PC-9 (cell line): ENCODE measurements at regions not wholly inside any gene's neighbourhood (a gene's known extent, or its start where the extent isn't known, plus 50 kb on each side); places are given as distances from the start of the nearest gene placed in this dataset.
"Not testable (repeated sequence)": the region's sequence is repeated elsewhere in the genome, so short reads cannot be mapped to it uniquely, and the experiment has no call there.

ENCODE experiments used
- BruUV-seq: library from RNA; stranded (reverse); fragments of 400-500 nt; replicated peaks from 2 replicates; lab custom pipeline; 2021; lab: Mats Ljungman, UMichigan
- CTCF ChIA-PET: fragments of 300-600 bp; sonication (Branson Sonifier 250); formaldehyde crosslinking; loops from one replicate; lab custom pipeline; 2022; ENCODE audit warnings: antibody characterized with exemption; lab: Charles Lee
- POLR2A ChIA-PET: fragments of 300-600 bp; sonication (Branson Sonifier 250); formaldehyde crosslinking; loops from one replicate; lab custom pipeline; 2022; ENCODE audit warnings: antibody characterized with exemption; ENCODE audit not compliant: unreplicated experiment; lab: Charles Lee
- DNase-seq, 2 experiments: peaks; one replicate each; pipeline versions ENCODE4 v3.0.0 to v3.0.0-alpha.2; 2015 to 2022; ENCODE audit warnings: mixed read lengths in 1 of 2
- H2AFZ ChIP-seq: fragments of 200-600 bp; sonication (generic); 2 replicates; pipeline ENCODE4 v1.8.1; 2017; ENCODE audit warnings: antibody characterized with exemption
- H3F3A ChIP-seq: fragments of 200-600 bp; sonication (generic); 2 replicates; pipeline ENCODE4 v1.8.1; 2017; ENCODE audit warnings: antibody characterized with exemption, mild to moderate bottlenecking, low read depth; ENCODE audit not compliant: insufficient read depth
- H3K27ac ChIP-seq: fragments of 200-600 bp; sonication (generic); 2 replicates; pipeline ENCODE4 v1.6.1; 2016; ENCODE audit warnings: mixed run types
- H3K27me3 ChIP-seq: fragments of 200-600 bp; sonication (generic); 2 replicates; pipeline ENCODE4 v1.6.1; 2016; ENCODE audit warnings: low read depth, mixed run types; ENCODE audit not compliant: insufficient read depth
- H3K36me3 ChIP-seq: fragments of 200-600 bp; sonication (generic); 2 replicates; pipeline ENCODE4 v1.6.1; 2016; ENCODE audit warnings: low read depth, mixed run types
- H3K4me1 ChIP-seq: fragments of 200-600 bp; sonication (generic); replicated peaks from 2 replicates; pipeline ENCODE4 v1.6.1; 2016; ENCODE audit warnings: mixed run types; ENCODE audit not compliant: insufficient read depth
- H3K4me2 ChIP-seq: fragments of 200-600 bp; sonication (generic); 2 replicates; pipeline ENCODE4 v1.6.1; 2017; ENCODE audit warnings: mixed run types
- H3K4me3 ChIP-seq: fragments of 200-600 bp; sonication (generic); 2 replicates; pipeline ENCODE4 v1.6.1; 2016; ENCODE audit warnings: mixed run types
- H3K79me2 ChIP-seq: fragments of 200-600 bp; sonication (generic); 2 replicates; pipeline ENCODE4 v1.6.1; 2017; ENCODE audit warnings: low read depth, mixed run types
- H3K9me2 ChIP-seq: fragments of 200-600 bp; sonication (generic); 2 replicates; pipeline ENCODE4 v1.8.1; 2017; ENCODE audit warnings: mild to moderate bottlenecking; ENCODE audit not compliant: insufficient read depth
- H3K9me3 ChIP-seq: fragments of 200-600 bp; sonication (generic); 2 replicates; pipeline ENCODE4 v1.8.1; 2016; ENCODE audit warnings: low read depth; ENCODE audit not compliant: insufficient read depth
- H4K20me1 ChIP-seq: fragments of 200-600 bp; sonication (generic); 2 replicates; pipeline ENCODE4 v1.8.1; 2017; ENCODE audit not compliant: insufficient read depth
- EZH2 ChIP-seq: fragments of 200-600 bp; sonication (generic); IDR thresholded peaks from 2 replicates; pipeline ENCODE4 v1.8.0; 2017; ENCODE audit warnings: antibody characterized with exemption, low read depth
- intact Hi-C: fragments of 100-400 bp; cut with micrococcal nuclease; formaldehyde crosslinking; loops from one replicate; pipeline ENCODE4 v1.10.0; 2022; ENCODE audit not compliant: unreplicated experiment
- TF ChIP-seq, protein P1 (sequence below): fragments of 200-600 bp; sonication (generic); conservative IDR thresholded peaks from 2 replicates; pipeline ENCODE4 v1.6.1; 2017; ENCODE audit warnings: mixed run types, antibody characterized with exemption, mild to moderate bottlenecking, moderate library complexity

GRCh38 chr3:26932752-26933151, 310.2 kb downstream of the LRRC3B start:
- H4K20me1 ChIP-seq, result no peaks in the 10 kb centered on the region
- H3K4me1 ChIP-seq, result no peaks in the 10 kb centered on the region
- ChIA-PET CTCF (no interaction called here), POLR2A (no interaction called here)
- no peaks in the 10 kb centered on the region for H3K27me3 ChIP-seq
- no TSS peak for BruUV-seq
- H3K4me2 ChIP-seq, result no peak overlapping the region
- H3K36me3 ChIP-seq, result no peaks in the 10 kb centered on the region
- DNase-seq, result no peak
- H3K9me2 ChIP-seq, result no peaks in the 10 kb centered on the region; the same call in 1 of the 2 replicates
- intact Hi-C loops, result no loop called here
- H3K4me3 ChIP-seq, result no peak overlapping the region
- no peak overlapping the region for H3K27ac ChIP-seq
- TF ChIP-seq, protein P1, sequence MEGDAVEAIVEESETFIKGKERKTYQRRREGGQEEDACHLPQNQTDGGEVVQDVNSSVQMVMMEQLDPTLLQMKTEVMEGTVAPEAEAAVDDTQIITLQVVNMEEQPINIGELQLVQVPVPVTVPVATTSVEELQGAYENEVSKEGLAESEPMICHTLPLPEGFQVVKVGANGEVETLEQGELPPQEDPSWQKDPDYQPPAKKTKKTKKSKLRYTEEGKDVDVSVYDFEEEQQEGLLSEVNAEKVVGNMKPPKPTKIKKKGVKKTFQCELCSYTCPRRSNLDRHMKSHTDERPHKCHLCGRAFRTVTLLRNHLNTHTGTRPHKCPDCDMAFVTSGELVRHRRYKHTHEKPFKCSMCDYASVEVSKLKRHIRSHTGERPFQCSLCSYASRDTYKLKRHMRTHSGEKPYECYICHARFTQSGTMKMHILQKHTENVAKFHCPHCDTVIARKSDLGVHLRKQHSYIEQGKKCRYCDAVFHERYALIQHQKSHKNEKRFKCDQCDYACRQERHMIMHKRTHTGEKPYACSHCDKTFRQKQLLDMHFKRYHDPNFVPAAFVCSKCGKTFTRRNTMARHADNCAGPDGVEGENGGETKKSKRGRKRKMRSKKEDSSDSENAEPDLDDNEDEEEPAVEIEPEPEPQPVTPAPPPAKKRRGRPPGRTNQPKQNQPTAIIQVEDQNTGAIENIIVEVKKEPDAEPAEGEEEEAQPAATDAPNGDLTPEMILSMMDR, result no peak
- no peak for TF ChIP-seq EZH2
- H3K79me2 ChIP-seq, result no peaks in the 10 kb centered on the region
- no peak overlapping the region for H2AFZ ChIP-seq
- H3F3A ChIP-seq, result no peaks in the 10 kb centered on the region
- H3K9me3 ChIP-seq, result no peaks in the 10 kb centered on the region

DNA sequence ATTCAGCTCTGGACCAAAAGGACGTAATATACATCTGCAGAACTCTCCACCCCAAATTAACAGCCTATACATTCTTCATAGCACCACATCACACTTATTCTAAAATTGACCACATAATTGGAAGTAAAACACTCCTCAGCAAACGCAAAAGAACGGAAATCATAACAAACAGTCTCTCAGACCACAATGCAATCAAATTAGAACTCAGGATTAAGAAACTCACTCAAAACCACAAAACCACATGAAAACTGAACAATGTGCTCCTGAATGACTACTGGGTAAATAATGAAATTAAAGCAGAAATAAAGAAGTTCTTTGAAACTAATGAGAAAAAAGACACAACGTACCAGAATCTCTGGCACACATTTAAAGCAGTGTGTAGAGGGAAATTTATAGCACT, 322.9 kb downstream of the LRRC3B start:
- H2AFZ ChIP-seq, H4K20me1 ChIP-seq, H3K79me2 ChIP-seq, DNase-seq, BruUV-seq, H3F3A ChIP-seq, CTCF ChIA-PET, H3K9me2 ChIP-seq, H3K9me3 ChIP-seq, H3K4me1 ChIP-seq, H3K4me2 ChIP-seq, intact Hi-C loops, H3K4me3 ChIP-seq, H3K27me3 ChIP-seq, H3K27ac ChIP-seq, H3K36me3 ChIP-seq, POLR2A ChIA-PET: not testable (repeated sequence)

- Histone ChIP-seq H3K27ac (no peak overlapping the region), H3K79me2 (no peaks in the 10 kb centered on the region), H3K27me3 (no peaks in the 10 kb centered on the region), H3K36me3 (no peaks in the 10 kb centered on the region), H4K20me1 (no peaks in the 10 kb centered on the region), H3K4me1 (no peaks in the 10 kb centered on the region), H3F3A (no peaks in the 10 kb centered on the region), H3K9me2 (no peaks in the 10 kb centered on the region), H2AFZ (no peak overlapping the region), H3K4me2 (no peak overlapping the region), H3K9me3 (no peaks in the 10 kb centered on the region), H3K4me3 (no peak overlapping the region)
- TF ChIP-seq, protein P1, result no peak
- no peak for TF ChIP-seq EZH2
- intact Hi-C loops, result no loop called here
- CTCF ChIA-PET, result no interaction called here
- POLR2A ChIA-PET, result no interaction called here
- BruUV-seq, result no TSS peak
- no peak for DNase-seq
These were observed 337.8 kb downstream of the LRRC3B start for GRCh38 chr3:26960382-26960781.
